Prostate gland (tissue), 2 donors: ENCODE measurements at regions not wholly inside any gene's neighbourhood (a gene's known extent, or its start where the extent isn't known, plus 50 kb on each side); places are given as distances from the start of the nearest gene placed in this dataset.

Experiments
- POLR2A ChIP-seq: fragments of 450-650 bp; IDR thresholded peaks from one replicate; pipeline ENCODE4 v1.6.1; 2016; ENCODE audit warnings: antibody characterized with exemption, mild to moderate bottlenecking
- TF ChIP-seq, protein P1 (sequence below), 4 experiments: fragments of 200-600 bp in 2 of 4; fragments of 450-650 bp in 2 of 4; sonication (generic) in 2 of 4; IDR thresholded peaks; 1 replicate in 3 of 4; 2 replicates in 1 of 4; pipeline ENCODE4 v1.5.1; 2016 to 2019; ENCODE audit warnings: antibody characterized with exemption in 4 of 4, mild to moderate bottlenecking in 2 of 4, moderate library complexity in 2 of 4

DNA sequence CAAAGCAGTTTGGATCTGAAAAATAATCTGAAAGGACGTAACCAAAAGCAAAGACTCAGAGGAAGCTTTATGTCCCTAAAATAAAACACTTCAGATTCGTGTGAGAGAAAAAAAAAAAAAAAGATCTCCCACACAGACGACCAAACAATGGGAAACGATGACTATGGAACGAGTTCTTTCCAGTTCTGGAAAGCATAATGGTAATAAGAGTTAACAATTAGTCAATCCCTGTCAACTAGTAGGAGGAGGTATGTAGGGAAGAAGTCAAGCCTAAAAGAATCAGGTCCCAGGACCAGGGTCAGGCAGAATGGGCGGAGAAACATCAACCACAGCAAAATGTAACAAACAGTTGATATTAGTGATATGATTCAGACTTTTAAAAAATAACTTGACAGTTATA is 170.3 kb upstream of the SETBP1 start:
- TF ChIP-seq, protein P1, sequence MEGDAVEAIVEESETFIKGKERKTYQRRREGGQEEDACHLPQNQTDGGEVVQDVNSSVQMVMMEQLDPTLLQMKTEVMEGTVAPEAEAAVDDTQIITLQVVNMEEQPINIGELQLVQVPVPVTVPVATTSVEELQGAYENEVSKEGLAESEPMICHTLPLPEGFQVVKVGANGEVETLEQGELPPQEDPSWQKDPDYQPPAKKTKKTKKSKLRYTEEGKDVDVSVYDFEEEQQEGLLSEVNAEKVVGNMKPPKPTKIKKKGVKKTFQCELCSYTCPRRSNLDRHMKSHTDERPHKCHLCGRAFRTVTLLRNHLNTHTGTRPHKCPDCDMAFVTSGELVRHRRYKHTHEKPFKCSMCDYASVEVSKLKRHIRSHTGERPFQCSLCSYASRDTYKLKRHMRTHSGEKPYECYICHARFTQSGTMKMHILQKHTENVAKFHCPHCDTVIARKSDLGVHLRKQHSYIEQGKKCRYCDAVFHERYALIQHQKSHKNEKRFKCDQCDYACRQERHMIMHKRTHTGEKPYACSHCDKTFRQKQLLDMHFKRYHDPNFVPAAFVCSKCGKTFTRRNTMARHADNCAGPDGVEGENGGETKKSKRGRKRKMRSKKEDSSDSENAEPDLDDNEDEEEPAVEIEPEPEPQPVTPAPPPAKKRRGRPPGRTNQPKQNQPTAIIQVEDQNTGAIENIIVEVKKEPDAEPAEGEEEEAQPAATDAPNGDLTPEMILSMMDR (IDR thresholded peaks at IDR 0.05) = no peak
- TF ChIP-seq POLR2A = no peak
